ENCODE measurements at regions not wholly inside any gene's neighbourhood (a gene's known extent, or its start where the extent isn't known, plus 50 kb on each side); places are given as distances from the start of the nearest gene placed in this dataset.

DNA sequence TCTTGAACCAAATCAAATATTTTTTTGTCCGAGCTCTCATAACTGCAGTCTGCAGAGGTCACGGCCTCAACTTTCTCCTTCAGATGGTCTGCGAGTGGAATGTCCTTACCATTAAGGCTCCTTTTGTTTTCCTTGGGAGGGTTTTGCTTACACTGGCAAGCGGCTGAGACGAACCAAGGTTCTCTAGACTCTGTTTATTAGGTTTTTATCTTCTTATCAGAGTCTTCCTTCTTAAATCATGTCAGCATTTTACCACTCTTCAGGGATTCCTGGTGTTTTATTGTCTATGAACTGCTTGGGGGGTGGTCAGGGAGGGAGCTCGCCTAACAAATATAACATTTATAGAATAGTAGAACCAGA, 773.7 kb upstream of the NR2F2 start:
- Histone ChIP-seq H3K4me3 (ENCODE audit: low read length, poor library complexity, severe bottlenecking) (no peak overlapping the region), H3K9me2 (replicated peaks; ENCODE audit: low read depth, low read length) (no peaks in the 10 kb centered on the region), H3K79me2 (ENCODE audit: insufficient read depth, low read length) (no peaks in the 10 kb centered on the region), H4K20me1 (ENCODE audit: insufficient read depth, low read length, poor library complexity, severe bottlenecking) (no peaks in the 10 kb centered on the region), H3F3A (ENCODE audit: low read depth) (no peaks in the 10 kb centered on the region), H3K4me1 (ENCODE audit: insufficient read depth, low read length, poor library complexity, severe bottlenecking) (no peaks in the 10 kb centered on the region), H3K27me3 (ENCODE audit: insufficient read depth, low read length, poor library complexity, severe bottlenecking) (no peaks in the 10 kb centered on the region), H2AFZ (ENCODE audit: low read length) (no peak overlapping the region), H3K9me3 (ENCODE audit: insufficient read depth, low read depth, low read length) (no peaks in the 10 kb centered on the region), H3K4me2 (ENCODE audit: low read depth, low read length, poor library complexity, severe bottlenecking) (no peak overlapping the region), H3K36me3 (ENCODE audit: insufficient read depth, low read length) (no peaks in the 10 kb centered on the region), H3K9ac (ENCODE audit: low read depth, low read length, poor library complexity, severe bottlenecking) (no peak overlapping the region)
- TF ChIP-seq, protein P1, sequence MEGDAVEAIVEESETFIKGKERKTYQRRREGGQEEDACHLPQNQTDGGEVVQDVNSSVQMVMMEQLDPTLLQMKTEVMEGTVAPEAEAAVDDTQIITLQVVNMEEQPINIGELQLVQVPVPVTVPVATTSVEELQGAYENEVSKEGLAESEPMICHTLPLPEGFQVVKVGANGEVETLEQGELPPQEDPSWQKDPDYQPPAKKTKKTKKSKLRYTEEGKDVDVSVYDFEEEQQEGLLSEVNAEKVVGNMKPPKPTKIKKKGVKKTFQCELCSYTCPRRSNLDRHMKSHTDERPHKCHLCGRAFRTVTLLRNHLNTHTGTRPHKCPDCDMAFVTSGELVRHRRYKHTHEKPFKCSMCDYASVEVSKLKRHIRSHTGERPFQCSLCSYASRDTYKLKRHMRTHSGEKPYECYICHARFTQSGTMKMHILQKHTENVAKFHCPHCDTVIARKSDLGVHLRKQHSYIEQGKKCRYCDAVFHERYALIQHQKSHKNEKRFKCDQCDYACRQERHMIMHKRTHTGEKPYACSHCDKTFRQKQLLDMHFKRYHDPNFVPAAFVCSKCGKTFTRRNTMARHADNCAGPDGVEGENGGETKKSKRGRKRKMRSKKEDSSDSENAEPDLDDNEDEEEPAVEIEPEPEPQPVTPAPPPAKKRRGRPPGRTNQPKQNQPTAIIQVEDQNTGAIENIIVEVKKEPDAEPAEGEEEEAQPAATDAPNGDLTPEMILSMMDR (conservative IDR thresholded peaks at IDR 0.05; ENCODE audit: low read length), result no peak
- no peak for TF ChIP-seq EZH2phosphoT487 (IDR thresholded peaks at IDR 0.05; ENCODE audit: borderline replicate concordance)

DNA sequence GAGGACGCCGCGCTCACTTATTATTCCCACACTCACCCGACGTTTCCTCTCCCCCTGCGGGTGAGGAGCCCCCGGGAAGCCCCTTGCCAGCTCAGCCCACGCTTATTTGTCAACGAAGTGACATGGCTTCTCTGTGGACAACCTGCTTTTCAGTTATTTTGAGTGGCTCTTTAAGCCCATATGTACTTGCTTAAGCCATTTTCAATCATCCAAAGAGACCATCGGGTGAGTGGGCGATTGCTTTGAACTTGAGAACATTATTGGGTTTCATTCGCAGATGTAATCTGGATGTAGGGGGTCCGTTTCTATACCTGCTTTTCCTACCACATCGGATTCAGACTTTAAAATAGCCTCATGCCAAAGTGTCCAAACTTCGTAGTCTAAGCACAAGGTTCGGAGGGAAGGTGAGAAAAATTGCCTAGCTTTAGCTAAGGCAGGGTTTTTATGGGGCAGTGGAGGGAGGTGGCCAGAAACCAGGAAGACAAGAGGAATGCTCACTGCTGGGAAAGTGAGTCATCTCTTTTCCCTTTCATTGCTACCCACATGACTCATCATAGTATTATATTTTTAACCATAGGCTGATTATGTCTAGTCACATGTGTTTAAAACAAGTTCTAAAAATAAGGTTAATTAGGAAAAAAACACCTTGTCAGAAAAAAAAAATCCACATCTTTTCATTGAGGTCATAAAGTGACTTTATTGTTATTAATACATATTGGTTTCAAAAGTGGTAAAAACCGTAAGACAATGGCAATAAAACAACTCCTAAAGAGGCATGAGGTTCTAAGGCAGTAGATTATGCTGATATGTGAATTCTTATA, 773.1 kb upstream of the NR2F2 start:
- no peaks in the 10 kb centered on the region for H3K79me2 ChIP-seq (ENCODE audit: insufficient read depth, low read length)
- no peaks in the 10 kb centered on the region for H4K20me1 ChIP-seq (ENCODE audit: insufficient read depth, low read length, poor library complexity, severe bottlenecking)
- no peaks in the 10 kb centered on the region for H3K9me2 ChIP-seq (replicated peaks; ENCODE audit: low read depth, low read length)
- H3K36me3 ChIP-seq (ENCODE audit: insufficient read depth, low read length), result no peaks in the 10 kb centered on the region
- no peak overlapping the region for H3K9ac ChIP-seq (ENCODE audit: low read depth, low read length, poor library complexity, severe bottlenecking)
- H2AFZ ChIP-seq (ENCODE audit: low read length), result no peak overlapping the region
- no peak overlapping the region for H3K4me2 ChIP-seq (ENCODE audit: low read depth, low read length, poor library complexity, severe bottlenecking)
- H3K4me3 ChIP-seq (ENCODE audit: low read length, poor library complexity, severe bottlenecking), result no peak overlapping the region
- H3F3A ChIP-seq (ENCODE audit: low read depth), result no peaks in the 10 kb centered on the region
- H3K4me1 ChIP-seq (ENCODE audit: insufficient read depth, low read length, poor library complexity, severe bottlenecking), result no peaks in the 10 kb centered on the region
- H3K27me3 ChIP-seq (ENCODE audit: insufficient read depth, low read length, poor library complexity, severe bottlenecking), result no peaks in the 10 kb centered on the region
- TF ChIP-seq, protein P1 (conservative IDR thresholded peaks at IDR 0.05; ENCODE audit: low read length), result no peak
- TF ChIP-seq EZH2phosphoT487 (IDR thresholded peaks at IDR 0.05; ENCODE audit: borderline replicate concordance), result no peak
- no peaks in the 10 kb centered on the region for H3K9me3 ChIP-seq (ENCODE audit: insufficient read depth, low read depth, low read length)

DNA sequence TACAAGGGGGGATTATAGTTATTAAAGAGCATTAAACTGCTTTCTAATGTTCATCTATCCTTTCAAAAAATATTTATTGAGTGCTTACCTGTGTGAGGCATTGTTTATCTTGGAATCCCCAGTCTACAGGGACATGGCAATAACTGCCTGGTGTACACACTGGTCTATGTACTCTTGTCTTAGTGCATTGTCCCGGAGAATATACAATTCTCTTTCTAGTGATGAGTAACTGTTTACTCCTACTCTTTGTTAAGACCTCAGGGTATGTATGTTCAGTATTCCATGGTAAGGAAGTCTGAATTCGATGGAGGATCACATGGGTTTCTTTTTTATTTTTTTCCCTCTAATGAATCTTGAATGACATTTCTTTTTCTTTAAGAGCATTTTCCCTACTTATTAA, 772.4 kb upstream of the NR2F2 start:
- H4K20me1 ChIP-seq (ENCODE audit: insufficient read depth, low read length, poor library complexity, severe bottlenecking), result no peaks in the 10 kb centered on the region
- no peaks in the 10 kb centered on the region for H3K36me3 ChIP-seq (ENCODE audit: insufficient read depth, low read length)
- no peak overlapping the region for H3K9ac ChIP-seq (ENCODE audit: low read depth, low read length, poor library complexity, severe bottlenecking)
- no peaks in the 10 kb centered on the region for H3K79me2 ChIP-seq (ENCODE audit: insufficient read depth, low read length)
- H3F3A ChIP-seq (ENCODE audit: low read depth), result no peaks in the 10 kb centered on the region
- no peaks in the 10 kb centered on the region for H3K9me2 ChIP-seq (replicated peaks; ENCODE audit: low read depth, low read length)
- H2AFZ ChIP-seq (ENCODE audit: low read length), result no peak overlapping the region
- H3K4me3 ChIP-seq (ENCODE audit: low read length, poor library complexity, severe bottlenecking), result no peak overlapping the region
- H3K27me3 ChIP-seq (ENCODE audit: insufficient read depth, low read length, poor library complexity, severe bottlenecking), result no peaks in the 10 kb centered on the region
- TF ChIP-seq EZH2phosphoT487 (IDR thresholded peaks at IDR 0.05; ENCODE audit: borderline replicate concordance), result no peak
- TF ChIP-seq, protein P1 (conservative IDR thresholded peaks at IDR 0.05; ENCODE audit: low read length), result no peak
- no peaks in the 10 kb centered on the region for H3K9me3 ChIP-seq (ENCODE audit: insufficient read depth, low read depth, low read length)
- H3K4me2 ChIP-seq (ENCODE audit: low read depth, low read length, poor library complexity, severe bottlenecking), result no peak overlapping the region
- H3K4me1 ChIP-seq (ENCODE audit: insufficient read depth, low read length, poor library complexity, severe bottlenecking), result no peaks in the 10 kb centered on the region
